Stimulated activated naive CD8-positive, alpha-beta T cell treated with anti-CD3 and anti-CD28 coated beads, Interleukin-15, amount 100 ng/mL, for 72 hours (primary cell): ENCODE measurements at regions not wholly inside any gene's neighbourhood (a gene's known extent, or its start where the extent isn't known, plus 50 kb on each side); places are given as distances from the start of the nearest gene placed in this dataset.
"Not testable (repeated sequence)": the region's sequence is repeated elsewhere in the genome, so short reads cannot be mapped to it uniquely, and the experiment has no call there.

Experiments used
- ATAC-seq: fragments of 150-1000 bp; cut with Tn5 transposase; 2 replicates; pipeline ENCODE4 v1.10.0; 2021; ENCODE audit warnings: mild to moderate bottlenecking, moderate library complexity
- DNase-seq, 2 donors: peaks; one replicate each; pipeline ENCODE4 v3.0.0; 2021 to 2022
- H3K27ac Mint-ChIP-seq, 2 donors: one replicate each; pipeline ENCODE4 v1.8.0; 2022; ENCODE audit warnings: mild to moderate bottlenecking in 2 of 2, mixed read lengths in 2 of 2, moderate library complexity in 2 of 2
- H3K27me3 Mint-ChIP-seq: one replicate; pipeline ENCODE4 v1.8.0; 2022; ENCODE audit warnings: mixed read lengths
- H3K4me1 Mint-ChIP-seq: one replicate; pipeline ENCODE4 v1.8.0; 2022; ENCODE audit warnings: mild to moderate bottlenecking, mixed read lengths
- H3K4me3 Mint-ChIP-seq, 2 donors: one replicate each; pipeline ENCODE4 v1.8.0; 2022; ENCODE audit warnings: mild to moderate bottlenecking in 2 of 2, mixed read lengths in 2 of 2, moderate library complexity in 1 of 2
- H3K9me3 Mint-ChIP-seq, 2 donors: one replicate each; pipeline ENCODE4 v1.8.0; 2022; ENCODE audit warnings: mixed read lengths in 2 of 2

DNA sequence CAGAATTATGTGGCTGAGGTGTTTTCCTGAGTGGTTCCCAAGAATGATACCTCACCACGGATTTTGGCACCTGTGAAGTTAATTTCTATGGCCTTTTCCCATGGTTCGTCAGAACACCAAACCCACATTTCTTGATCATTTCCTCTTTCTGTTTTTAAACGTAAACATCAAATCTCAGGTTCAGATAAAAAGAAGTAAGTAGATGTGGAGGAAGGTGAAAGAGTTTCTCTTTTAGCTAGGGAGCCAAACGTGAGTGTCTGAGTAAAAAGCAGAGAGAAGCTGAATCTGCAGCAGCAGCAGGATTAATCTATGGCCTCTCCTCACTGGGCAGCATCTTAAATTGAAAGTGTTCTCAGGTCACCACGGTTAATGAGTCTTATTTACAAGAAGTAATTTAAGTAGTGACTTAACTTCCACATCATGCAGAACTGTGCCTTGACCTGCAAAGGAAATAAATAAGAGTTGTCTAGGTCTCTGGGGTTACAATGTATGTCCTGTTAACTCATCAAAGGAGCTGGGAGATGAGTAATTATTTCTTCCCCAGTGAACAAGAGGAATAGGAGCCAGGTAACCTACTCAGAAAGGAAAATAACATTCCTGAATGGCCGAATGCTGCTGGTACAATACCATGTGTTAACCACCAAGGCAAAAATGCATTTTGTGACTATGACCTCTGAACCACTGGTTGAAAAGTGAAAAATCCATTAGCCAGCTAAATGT lies 139.6 kb upstream of the NETO1 start:
- ATAC-seq (no peak), DNase-seq (no peak)
- Mint-ChIP-seq H3K4me3 (no peak overlapping the region), H3K9me3 (no peaks in the 10 kb centered on the region), H3K4me1 (no peaks in the 10 kb centered on the region), H3K27me3 (no peaks in the 10 kb centered on the region), H3K27ac (no peak overlapping the region)

- DNase-seq = no peak
- Mint-ChIP-seq H3K4me1 (no peaks in the 10 kb centered on the region), H3K27me3 (no peaks in the 10 kb centered on the region), H3K27ac (no peak overlapping the region), H3K9me3 (no peaks in the 10 kb centered on the region), H3K4me3 (no peak overlapping the region)
- ATAC-seq = no peak
These were observed 138.5 kb upstream of the NETO1 start for GRCh38 chr18:73006331-73006730.

DNA sequence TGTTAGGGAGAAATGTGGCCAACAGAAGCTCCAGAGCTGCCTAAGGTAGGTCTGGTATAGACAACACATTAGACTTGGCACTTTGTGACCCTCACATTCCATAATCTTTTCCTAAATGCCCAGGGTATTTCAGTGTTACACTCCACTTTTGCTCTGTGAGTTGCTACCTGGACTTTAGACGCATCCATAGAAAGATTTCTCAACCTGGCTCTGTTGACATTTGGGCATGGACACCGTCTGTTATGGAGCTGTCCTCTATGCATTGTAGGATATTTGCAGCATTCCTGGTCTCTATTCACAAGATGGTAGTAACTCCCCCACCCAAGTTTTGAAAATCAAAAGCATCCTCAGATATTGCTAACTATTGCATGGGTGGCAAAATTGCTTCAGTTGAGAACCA lies 136.5 kb upstream of the NETO1 start:
- no peaks in the 10 kb centered on the region for H3K9me3 Mint-ChIP-seq
- no peaks in the 10 kb centered on the region for H3K27me3 Mint-ChIP-seq

DNA sequence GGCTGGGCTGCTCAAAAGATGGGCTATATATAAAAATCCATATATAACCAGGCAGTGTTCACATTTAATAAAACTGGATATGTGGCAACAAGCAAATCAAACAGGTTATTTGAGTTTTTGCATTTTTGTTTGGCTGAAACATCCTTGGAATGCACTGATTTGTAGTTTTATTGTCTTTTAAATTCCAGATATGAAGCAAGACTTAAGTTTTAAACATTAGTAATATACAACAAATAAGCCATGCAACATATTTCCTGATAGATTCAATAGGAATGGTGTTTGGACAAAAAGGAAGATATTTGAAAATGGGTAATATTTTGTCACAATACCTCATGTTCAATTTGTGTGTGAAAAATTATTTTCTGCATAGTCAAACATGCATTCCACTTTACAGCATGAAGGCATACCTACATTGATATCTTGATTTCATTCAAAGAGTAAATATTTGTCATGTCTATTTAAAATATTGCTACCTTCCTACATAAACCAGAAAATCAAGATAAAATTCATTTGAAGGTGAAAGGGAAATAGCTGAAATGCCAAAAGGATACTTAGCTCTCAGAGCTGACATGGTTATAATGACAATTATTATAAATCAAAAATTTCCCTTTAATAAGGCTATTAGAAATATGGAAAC lies 132.3 kb upstream of the NETO1 start:
- DNase-seq (no peak), ATAC-seq (no peak)
- H3K9me3 Mint-ChIP-seq = no peaks in the 10 kb centered on the region
- no peaks in the 10 kb centered on the region for H3K4me1 Mint-ChIP-seq
- H3K27me3 Mint-ChIP-seq = no peaks in the 10 kb centered on the region
- H3K4me3 Mint-ChIP-seq = no peak overlapping the region
- no peak overlapping the region for H3K27ac Mint-ChIP-seq

More for the DNA sequence above, 136.5 kb upstream of the NETO1 start:
- no peaks in the 10 kb centered on the region for H3K4me1 Mint-ChIP-seq
- no peak overlapping the region for H3K4me3 Mint-ChIP-seq
- DNase-seq = no peak
- ATAC-seq = no peak
- no peak overlapping the region for H3K27ac Mint-ChIP-seq

DNA sequence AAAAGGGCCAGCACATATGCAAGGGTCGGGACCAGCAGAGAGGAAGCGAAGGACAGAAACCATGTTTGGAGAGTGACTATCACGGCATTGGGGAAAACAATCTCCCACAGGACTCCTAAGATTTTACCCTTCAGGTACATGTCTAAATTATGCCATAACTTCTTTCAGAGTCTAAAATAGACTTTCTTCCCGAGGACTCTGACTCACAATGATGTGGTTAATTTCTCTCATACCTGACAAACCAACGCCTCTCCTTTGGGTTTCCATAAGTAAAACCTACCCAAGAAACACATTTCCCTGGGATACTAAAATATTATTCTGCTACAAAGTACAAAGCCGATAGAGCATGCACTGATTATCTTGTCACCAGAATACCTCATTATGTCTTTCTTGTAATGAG lies 127.8 kb upstream of the NETO1 start:
- H3K9me3 Mint-ChIP-seq = no peaks in the 10 kb centered on the region
- ATAC-seq (no peak), DNase-seq (no peak)
- no peak overlapping the region for H3K4me3 Mint-ChIP-seq
- no peaks in the 10 kb centered on the region for H3K27me3 Mint-ChIP-seq
- H3K27ac Mint-ChIP-seq = no peak overlapping the region
- no peaks in the 10 kb centered on the region for H3K4me1 Mint-ChIP-seq

DNA sequence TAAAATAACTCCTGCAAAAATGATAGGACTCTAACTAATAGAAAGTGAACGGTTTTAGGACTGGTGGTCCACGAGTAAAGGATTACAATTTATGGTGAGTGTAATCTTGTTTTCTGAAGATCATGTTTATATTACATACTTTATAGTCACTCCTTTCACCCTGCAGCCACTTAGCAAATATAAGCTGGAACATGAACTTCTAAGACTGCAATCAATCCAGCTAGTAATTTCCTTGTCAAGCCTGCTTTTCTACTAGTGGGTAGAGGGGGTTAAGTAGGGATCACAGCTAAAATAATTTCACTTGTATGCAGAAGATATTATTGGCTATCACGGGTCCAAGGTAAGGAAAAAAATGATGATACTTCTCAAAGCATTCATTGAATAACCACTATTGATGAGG lies 125.5 kb upstream of the NETO1 start:
- Mint-ChIP-seq H3K4me1 (no peaks in the 10 kb centered on the region), H3K27me3 (no peaks in the 10 kb centered on the region), H3K27ac (no peak overlapping the region), H3K9me3 (no peaks in the 10 kb centered on the region), H3K4me3 (no peak overlapping the region)
- no peak for DNase-seq
- no peak for ATAC-seq

DNA sequence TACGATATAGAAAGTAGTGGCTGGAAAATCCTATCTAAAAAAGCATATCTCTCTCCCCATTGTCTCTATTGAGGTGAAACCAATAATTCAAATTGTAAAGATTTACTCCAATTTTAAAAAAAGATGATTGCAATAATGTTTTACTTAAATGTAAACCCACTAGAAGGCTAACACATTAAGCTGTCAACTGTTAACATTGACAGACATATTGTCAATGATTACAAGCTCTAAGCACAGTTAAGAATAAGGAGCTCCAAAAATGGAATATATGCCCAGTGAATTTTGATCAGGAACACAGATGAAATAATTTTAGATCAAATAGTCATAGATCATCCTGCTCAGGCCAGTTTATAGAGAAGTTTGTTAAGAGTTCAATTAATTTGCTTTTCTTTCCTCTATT lies 123.6 kb upstream of the NETO1 start:
- no peak overlapping the region for H3K27ac Mint-ChIP-seq
- H3K4me1 Mint-ChIP-seq = no peaks in the 10 kb centered on the region
- H3K4me3 Mint-ChIP-seq = no peak overlapping the region
- ATAC-seq (no peak), DNase-seq (no peak)
- H3K9me3 Mint-ChIP-seq = no peaks in the 10 kb centered on the region
- H3K27me3 Mint-ChIP-seq = no peaks in the 10 kb centered on the region

GRCh38 chr18:72987570-72987969 lies 119.8 kb upstream of the NETO1 start:
- H3K27ac Mint-ChIP-seq, H3K4me1 Mint-ChIP-seq, ATAC-seq, DNase-seq, H3K9me3 Mint-ChIP-seq, H3K27me3 Mint-ChIP-seq, H3K4me3 Mint-ChIP-seq: not testable (repeated sequence)

GRCh38 chr18:72986103-72986502 lies 118.3 kb upstream of the NETO1 start:
- H3K27ac Mint-ChIP-seq = no peak overlapping the region
- no peaks in the 10 kb centered on the region for H3K4me1 Mint-ChIP-seq
- no peak overlapping the region for H3K4me3 Mint-ChIP-seq
- H3K27me3 Mint-ChIP-seq = no peaks in the 10 kb centered on the region
- ATAC-seq = no peak
- no peak for DNase-seq
- no peaks in the 10 kb centered on the region for H3K9me3 Mint-ChIP-seq

GRCh38 chr18:72985686-72986085 lies 117.9 kb upstream of the NETO1 start:
- Mint-ChIP-seq H3K9me3 (no peaks in the 10 kb centered on the region), H3K27ac (no peak overlapping the region), H3K4me3 (no peak overlapping the region), H3K27me3 (no peaks in the 10 kb centered on the region), H3K4me1 (no peaks in the 10 kb centered on the region)
- DNase-seq (no peak), ATAC-seq (no peak)

GRCh38 chr18:72984290-72984689 lies 116.5 kb upstream of the NETO1 start:
- no peaks in the 10 kb centered on the region for H3K27me3 Mint-ChIP-seq
- H3K4me3 Mint-ChIP-seq = no peak overlapping the region
- ATAC-seq (no peak), DNase-seq (no peak)
- H3K4me1 Mint-ChIP-seq = no peaks in the 10 kb centered on the region
- H3K9me3 Mint-ChIP-seq = no peaks in the 10 kb centered on the region
- no peak overlapping the region for H3K27ac Mint-ChIP-seq

- no peaks in the 10 kb centered on the region for H3K4me1 Mint-ChIP-seq
- no peak overlapping the region for H3K27ac Mint-ChIP-seq
- ATAC-seq = no peak
- H3K4me3 Mint-ChIP-seq = no peak overlapping the region
- H3K27me3 Mint-ChIP-seq = no peaks in the 10 kb centered on the region
- no peak for DNase-seq
- peaks cover 9 to 16% of the 10 kb centered on the region in 2 donors for H3K9me3 Mint-ChIP-seq
These were observed 106.1 kb upstream of the NETO1 start for GRCh38 chr18:72973841-72974240.

DNA sequence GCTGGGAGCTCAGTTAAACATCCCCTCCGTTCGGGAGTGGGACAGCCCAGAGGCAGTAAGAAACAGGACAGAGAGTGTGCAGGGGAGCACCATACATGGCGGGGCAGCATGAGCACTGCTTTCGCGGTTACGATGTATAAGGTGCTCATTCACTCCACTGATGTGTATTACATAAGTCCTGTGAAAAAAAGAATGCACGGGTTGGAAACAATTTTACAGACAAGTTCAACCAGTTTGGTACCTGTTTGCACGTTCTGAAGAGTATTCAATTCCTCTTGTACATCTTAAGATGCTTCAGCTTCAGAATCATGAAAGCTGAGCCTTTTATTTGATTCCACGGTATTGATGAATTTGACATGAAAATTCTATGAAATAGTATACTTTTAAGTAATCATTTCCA lies 97.8 kb upstream of the NETO1 start:
- ATAC-seq = no peak
- Mint-ChIP-seq H3K9me3 (peaks cover 9 to 17% of the 10 kb centered on the region in 2 donors), H3K4me3 (no peak overlapping the region), H3K27me3 (no peaks in the 10 kb centered on the region), H3K4me1 (no peaks in the 10 kb centered on the region), H3K27ac (no peak overlapping the region)
- DNase-seq = no peak

DNA sequence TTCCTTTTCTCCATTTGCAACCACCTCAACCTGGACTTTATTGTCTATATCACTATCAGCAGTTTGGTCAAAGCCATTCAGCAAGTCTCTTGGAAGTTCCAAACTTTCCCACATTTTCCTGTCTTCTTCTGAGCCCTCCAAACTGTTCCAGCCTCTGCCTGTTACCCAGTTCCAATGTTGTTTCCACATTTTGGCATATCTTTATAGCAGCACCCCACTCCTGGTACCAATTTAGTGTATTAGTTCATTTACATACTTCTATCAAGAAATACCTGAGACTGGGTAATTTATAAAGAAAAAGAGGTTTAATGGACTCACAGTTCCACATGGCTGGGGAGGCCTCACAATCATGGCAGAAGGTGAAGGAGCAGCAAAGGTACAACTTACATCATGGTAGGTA lies 90.4 kb upstream of the NETO1 start:
- not testable (repeated sequence) for H3K27ac Mint-ChIP-seq, H3K27me3 Mint-ChIP-seq, ATAC-seq, H3K4me3 Mint-ChIP-seq, H3K4me1 Mint-ChIP-seq, DNase-seq
- peaks cover 26 to 34% of the 10 kb centered on the region in 2 donors for H3K9me3 Mint-ChIP-seq

DNA sequence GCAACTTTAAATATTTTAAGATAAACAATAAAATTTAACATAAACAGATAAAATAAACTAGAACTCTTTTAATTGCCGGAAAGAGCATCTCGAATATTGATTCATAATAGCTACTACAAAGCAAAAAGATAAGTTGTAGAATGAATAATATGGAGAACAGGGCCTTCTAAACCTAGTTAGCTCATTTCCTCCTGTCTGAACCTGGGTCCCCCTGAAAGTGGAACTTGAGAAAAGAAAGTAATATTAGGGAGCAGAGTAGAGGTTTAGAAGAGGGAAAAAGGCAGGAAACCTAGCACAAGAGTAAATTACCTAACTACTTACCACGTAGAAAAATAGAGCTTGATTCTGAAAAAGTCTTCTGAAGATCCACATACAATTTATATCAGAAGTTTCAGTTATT lies 80.7 kb upstream of the NETO1 start:
- no peak for DNase-seq
- Mint-ChIP-seq H3K4me3 (no peak overlapping the region), H3K9me3 (peaks cover 0 to 4% of the 10 kb centered on the region in 2 donors), H3K27ac (no peak overlapping the region), H3K4me1 (no peaks in the 10 kb centered on the region), H3K27me3 (no peaks in the 10 kb centered on the region)
- ATAC-seq = no peak

GRCh38 chr18:72942766-72943165 lies 75.0 kb upstream of the NETO1 start:
- H3K27ac Mint-ChIP-seq = no peak overlapping the region
- no peak for DNase-seq
- H3K4me1 Mint-ChIP-seq = no peaks in the 10 kb centered on the region
- no peak for ATAC-seq
- H3K27me3 Mint-ChIP-seq = no peaks in the 10 kb centered on the region
- peaks cover 0 to 5% of the 10 kb centered on the region in 2 donors for H3K9me3 Mint-ChIP-seq
- H3K4me3 Mint-ChIP-seq = no peak overlapping the region

- Mint-ChIP-seq H3K4me1 (no peaks in the 10 kb centered on the region), H3K4me3 (no peak overlapping the region), H3K9me3 (peaks cover 0 to 5% of the 10 kb centered on the region in 2 donors), H3K27me3 (no peaks in the 10 kb centered on the region), H3K27ac (no peak overlapping the region)
- no peak for DNase-seq
- no peak for ATAC-seq
These were observed 73.2 kb upstream of the NETO1 start for GRCh38 chr18:72940986-72941385.
